PFSK-1 (cell line): ENCODE measurements at regions not wholly inside any gene's neighbourhood (a gene's known extent, or its start where the extent isn't known, plus 50 kb on each side); places are given as distances from the start of the nearest gene placed in this dataset.

Source experiments
- POLR2AphosphoS5 ChIP-seq: IDR thresholded peaks from 2 replicates; pipeline ENCODE4 v1.6.1; 2012; ENCODE audit warnings: low read depth, mild to moderate bottlenecking, control low read depth, low read length, moderate library complexity
- TAF1 ChIP-seq: IDR thresholded peaks from 2 replicates; pipeline ENCODE4 v1.6.1; 2012; ENCODE audit warnings: low read length, control low read depth, borderline replicate concordance; ENCODE audit not compliant: insufficient read depth
- TF ChIP-seq, protein P1 (sequence below), 2 experiments: IDR thresholded peaks; 2 replicates each; pipeline versions ENCODE4 v1.6.1 to v1.8.0; 2011 to 2012; ENCODE audit warnings: low read depth in 2 of 2, low read length in 2 of 2, control low read depth in 1 of 2, inconsistent platforms in 1 of 2, mild to moderate bottlenecking in 1 of 2, moderate library complexity in 1 of 2; ENCODE audit not compliant: insufficient read depth in 1 of 2

DNA sequence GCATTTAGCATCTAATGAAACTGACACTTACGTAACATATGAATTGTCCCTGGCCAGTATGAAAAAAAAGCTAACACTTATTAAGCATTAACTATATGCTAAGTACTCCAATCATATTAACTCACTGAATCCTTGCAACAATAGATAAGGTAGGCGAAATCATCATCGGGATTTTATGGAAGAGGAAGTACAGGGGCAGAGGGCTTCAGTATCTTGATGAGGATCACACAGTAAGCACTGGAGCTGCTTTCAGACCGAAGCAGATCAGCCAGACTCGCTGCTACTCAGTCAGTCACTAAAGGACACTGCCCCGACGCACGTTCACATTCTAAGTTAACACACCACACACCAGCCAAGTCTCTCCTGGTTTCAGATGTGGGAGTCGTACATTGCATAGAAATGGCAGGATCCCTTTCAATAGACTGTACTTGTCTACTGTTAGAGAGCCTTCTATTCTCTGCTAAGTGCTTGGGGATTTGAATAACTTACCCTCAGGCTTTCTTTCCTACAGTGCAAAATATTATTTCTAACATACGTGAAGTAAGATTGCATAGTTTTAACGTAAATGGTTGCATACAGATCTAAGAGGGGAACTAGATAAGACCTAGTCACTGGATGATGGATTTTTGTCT, 540.2 kb upstream of the TENM3 start:
- TF ChIP-seq, protein P1, sequence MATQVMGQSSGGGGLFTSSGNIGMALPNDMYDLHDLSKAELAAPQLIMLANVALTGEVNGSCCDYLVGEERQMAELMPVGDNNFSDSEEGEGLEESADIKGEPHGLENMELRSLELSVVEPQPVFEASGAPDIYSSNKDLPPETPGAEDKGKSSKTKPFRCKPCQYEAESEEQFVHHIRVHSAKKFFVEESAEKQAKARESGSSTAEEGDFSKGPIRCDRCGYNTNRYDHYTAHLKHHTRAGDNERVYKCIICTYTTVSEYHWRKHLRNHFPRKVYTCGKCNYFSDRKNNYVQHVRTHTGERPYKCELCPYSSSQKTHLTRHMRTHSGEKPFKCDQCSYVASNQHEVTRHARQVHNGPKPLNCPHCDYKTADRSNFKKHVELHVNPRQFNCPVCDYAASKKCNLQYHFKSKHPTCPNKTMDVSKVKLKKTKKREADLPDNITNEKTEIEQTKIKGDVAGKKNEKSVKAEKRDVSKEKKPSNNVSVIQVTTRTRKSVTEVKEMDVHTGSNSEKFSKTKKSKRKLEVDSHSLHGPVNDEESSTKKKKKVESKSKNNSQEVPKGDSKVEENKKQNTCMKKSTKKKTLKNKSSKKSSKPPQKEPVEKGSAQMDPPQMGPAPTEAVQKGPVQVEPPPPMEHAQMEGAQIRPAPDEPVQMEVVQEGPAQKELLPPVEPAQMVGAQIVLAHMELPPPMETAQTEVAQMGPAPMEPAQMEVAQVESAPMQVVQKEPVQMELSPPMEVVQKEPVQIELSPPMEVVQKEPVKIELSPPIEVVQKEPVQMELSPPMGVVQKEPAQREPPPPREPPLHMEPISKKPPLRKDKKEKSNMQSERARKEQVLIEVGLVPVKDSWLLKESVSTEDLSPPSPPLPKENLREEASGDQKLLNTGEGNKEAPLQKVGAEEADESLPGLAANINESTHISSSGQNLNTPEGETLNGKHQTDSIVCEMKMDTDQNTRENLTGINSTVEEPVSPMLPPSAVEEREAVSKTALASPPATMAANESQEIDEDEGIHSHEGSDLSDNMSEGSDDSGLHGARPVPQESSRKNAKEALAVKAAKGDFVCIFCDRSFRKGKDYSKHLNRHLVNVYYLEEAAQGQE (IDR thresholded peaks at IDR 0.05; ENCODE audit: insufficient read depth in 1 of 2, low read depth in 2 of 2, low read length in 2 of 2) = no peak
- no peak for TF ChIP-seq TAF1
- no peak for TF ChIP-seq POLR2AphosphoS5
